Neuronal stem cell (in vitro differentiated cells): ENCODE measurements at regions not wholly inside any gene's neighbourhood (a gene's known extent, or its start where the extent isn't known, plus 50 kb on each side); places are given as distances from the start of the nearest gene placed in this dataset.
A peak's percentile ranks its signal among the peaks of the same experiment; 100 is the strongest.

Experiments used
- DNase-seq: peaks from one replicate; pipeline ENCODE4 v3.0.0-alpha.2; 2013; ENCODE audit warnings: low spot score
- H2AFZ ChIP-seq: one replicate; pipeline ENCODE4 v1.6.1; 2013; ENCODE audit warnings: mild to moderate bottlenecking, low read length, inconsistent platforms
- H2AK5ac ChIP-seq: 2 replicates; pipeline ENCODE4 v1.6.1; 2013; ENCODE audit warnings: low read depth, mild to moderate bottlenecking, inconsistent platforms, low read length, moderate library complexity, mixed read lengths
- H2BK120ac ChIP-seq: 2 replicates; pipeline ENCODE4 v1.6.1; 2013; ENCODE audit warnings: low read depth, mild to moderate bottlenecking, inconsistent platforms, low read length, moderate library complexity, mixed read lengths
- H2BK12ac ChIP-seq: one replicate; pipeline ENCODE4 v1.6.1; 2013; ENCODE audit warnings: low read length, inconsistent platforms
- H2BK15ac ChIP-seq: 2 replicates; pipeline ENCODE4 v1.6.1; 2013; ENCODE audit warnings: mild to moderate bottlenecking, low read length, inconsistent platforms, mixed read lengths
- H2BK5ac ChIP-seq: one replicate; pipeline ENCODE4 v1.6.1; 2013; ENCODE audit warnings: inconsistent platforms, mild to moderate bottlenecking, low read length, moderate library complexity
- H3K14ac ChIP-seq: one replicate; pipeline ENCODE4 v1.6.1; 2013; ENCODE audit warnings: low read length, inconsistent platforms
- H3K18ac ChIP-seq: 2 replicates; pipeline ENCODE4 v1.6.1; 2013; ENCODE audit warnings: low read length, inconsistent platforms
- H3K23ac ChIP-seq: 2 replicates; pipeline ENCODE4 v1.6.1; 2013; ENCODE audit warnings: low read depth, mild to moderate bottlenecking, mixed read lengths, low read length, inconsistent platforms; ENCODE audit not compliant: poor library complexity
- H3K27ac ChIP-seq: replicated peaks from 3 replicates; pipeline ENCODE4 v1.5.1; 2013; ENCODE audit warnings: low read length, inconsistent platforms
- H3K27me3 ChIP-seq, 3 experiments: 2 replicates each; pipeline ENCODE4 v1.6.1; 2013; ENCODE audit warnings: low read length in 3 of 3, mild to moderate bottlenecking in 2 of 3, inconsistent platforms in 1 of 3, low read depth in 1 of 3, mixed read lengths in 1 of 3, moderate library complexity in 1 of 3; ENCODE audit not compliant: control insufficient read depth in 3 of 3, insufficient read depth in 3 of 3
- H3K36me3 ChIP-seq, 2 donors: replicated peaks in 1 of 2; 2 replicates each; pipeline ENCODE4 v1.6.1; 2013; ENCODE audit warnings: low read length in 2 of 2; ENCODE audit not compliant: control insufficient read depth in 2 of 2, insufficient read depth in 2 of 2
- H3K4ac ChIP-seq: 2 replicates; pipeline ENCODE4 v1.6.1; 2013; ENCODE audit warnings: inconsistent platforms, mild to moderate bottlenecking, low read length, moderate library complexity
- H3K4me1 ChIP-seq, 2 donors: 1 replicate in 1 of 2; 2 replicates in 1 of 2; pipeline ENCODE4 v1.6.1; 2013; ENCODE audit warnings: low read length in 2 of 2, low read depth in 1 of 2; ENCODE audit not compliant: control insufficient read depth in 2 of 2, insufficient read depth in 1 of 2
- H3K4me2 ChIP-seq: one replicate; pipeline ENCODE4 v1.6.1; 2013; ENCODE audit warnings: mild to moderate bottlenecking, low read length, inconsistent platforms; ENCODE audit not compliant: insufficient read depth, poor library complexity, severe bottlenecking
- H3K4me3 ChIP-seq, 2 donors: 2 replicates each; pipeline ENCODE4 v1.5.1; 2013; ENCODE audit warnings: low read length in 2 of 2, mild to moderate bottlenecking in 2 of 2, inconsistent platforms in 1 of 2, moderate library complexity in 1 of 2
- H3K79me1 ChIP-seq: one replicate; pipeline ENCODE4 v1.6.1; 2013; ENCODE audit warnings: low read depth, mild to moderate bottlenecking, inconsistent platforms, low read length, moderate library complexity
- H3K9ac ChIP-seq: one replicate; pipeline ENCODE4 v1.6.1; 2013; ENCODE audit warnings: mild to moderate bottlenecking, low read depth, low read length, inconsistent platforms; ENCODE audit not compliant: poor library complexity
- H3K9me3 ChIP-seq, 2 donors: replicated peaks in 1 of 2; 2 replicates each; pipeline versions ENCODE3 to v1.6.1; 2013; ENCODE audit warnings: low read length in 2 of 2, mild to moderate bottlenecking in 2 of 2, inconsistent platforms in 1 of 2, low read depth in 1 of 2, mixed read lengths in 1 of 2, moderate library complexity in 1 of 2; ENCODE audit not compliant: control insufficient read depth in 2 of 2, insufficient read depth in 1 of 2
- H4K8ac ChIP-seq: one replicate; pipeline ENCODE4 v1.6.1; 2013; ENCODE audit warnings: low read depth, mild to moderate bottlenecking, inconsistent platforms, low read length, moderate library complexity
- H4K91ac ChIP-seq: one replicate; pipeline ENCODE4 v1.6.1; 2013; ENCODE audit warnings: low read length, low read depth, mild to moderate bottlenecking, inconsistent platforms; ENCODE audit not compliant: poor library complexity
- WGBS, 2 donors: extraction: QIAGEN DNeasy Blood & Tissue Kit; methylation state at CpG; one replicate each; pipeline ENCODE4 v1.1.7; 2013; ENCODE audit warnings: missing lambda C conversion rate in 2 of 2, mixed read lengths in 1 of 2; ENCODE audit not compliant: insufficient read length in 2 of 2, insufficient replicate concordance in 1 of 2; ENCODE audit errors: extremely low coverage in 2 of 2; 5-methylcytosine and 5-hydroxymethylcytosine counted together

- Histone ChIP-seq H3K9ac (no peak overlapping the region), H3K79me1 (peaks cover 8% of the 10 kb centered on the region), H4K8ac (no peak overlapping the region), H3K4me2 (no peak overlapping the region), H3K27ac (no peak overlapping the region), H2BK12ac (no peak overlapping the region), H3K4me3 (peak overlapping the region in 1 of 2 donors; percentile 13), H3K4ac (no peak overlapping the region), H3K4me1 (peaks cover 12 to 21% of the 10 kb centered on the region in 2 donors), H3K18ac (no peak overlapping the region), H3K9me3 (no peaks in the 10 kb centered on the region), H3K27me3 (no peaks in the 10 kb centered on the region), H3K36me3 (no peaks in the 10 kb centered on the region), H2BK120ac (no peak overlapping the region), H2AK5ac (no peak overlapping the region), H3K14ac (no peak overlapping the region), H4K91ac (no peak overlapping the region), H2AFZ (no peak overlapping the region), H2BK5ac (no peak overlapping the region), H3K23ac (no peak overlapping the region), H2BK15ac (no peak overlapping the region)
- no peak for DNase-seq
- WGBS, 2 donors = no CpG with 5 or more reads among the region's 1 CpG
Measured at GRCh38 chr6:56760842-56761241, 118.2 kb upstream of the DST start.

DNA sequence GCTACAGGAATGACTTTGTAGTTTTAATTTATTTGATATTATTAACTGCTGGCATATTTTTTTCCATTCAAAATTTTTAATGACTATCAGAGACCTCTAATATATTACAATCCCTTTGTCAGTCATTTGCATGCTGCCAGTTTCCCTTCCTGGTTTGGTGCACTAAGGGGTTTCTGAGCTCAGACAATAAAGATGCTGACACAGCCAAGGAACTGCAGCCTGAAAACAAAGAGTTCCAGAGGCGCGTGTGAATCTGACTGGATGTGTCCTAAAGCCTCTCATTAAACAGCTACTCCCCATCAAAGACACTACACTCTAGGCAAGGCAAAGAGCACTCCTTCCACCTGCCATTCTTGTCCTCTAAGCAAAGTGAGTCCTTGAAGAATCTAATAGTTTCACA, 116.8 kb upstream of the DST start:
- Histone ChIP-seq H4K91ac (no peak overlapping the region), H2BK12ac (no peak overlapping the region), H3K23ac (no peak overlapping the region), H2AFZ (no peak overlapping the region), H3K4me2 (no peak overlapping the region), H2AK5ac (no peak overlapping the region), H3K27me3 (no peaks in the 10 kb centered on the region), H3K4me1 (peaks cover 14 to 21% of the 10 kb centered on the region in 2 donors), H3K9ac (no peak overlapping the region), H4K8ac (no peak overlapping the region), H2BK5ac (no peak overlapping the region), H3K4ac (no peak overlapping the region), H3K4me3 (no peak overlapping the region), H3K27ac (no peak overlapping the region), H3K18ac (no peak overlapping the region), H3K14ac (no peak overlapping the region), H2BK15ac (no peak overlapping the region), H2BK120ac (no peak overlapping the region), H3K9me3 (no peaks in the 10 kb centered on the region), H3K36me3 (no peaks in the 10 kb centered on the region), H3K79me1 (peaks cover 6% of the 10 kb centered on the region)
- peak; percentile 67 for DNase-seq
- WGBS, 2 donors = no CpG with 5 or more reads among the region's 2 CpGs

GRCh38 chr6:56758553-56758952, 115.9 kb upstream of the DST start:
- H3K27ac ChIP-seq = no peak overlapping the region
- H3K14ac ChIP-seq = no peak overlapping the region

GRCh38 chr6:56758120-56758519, 115.4 kb upstream of the DST start:
- H3K4me1 ChIP-seq = peaks cover 14 to 21% of the 10 kb centered on the region in 2 donors

More at GRCh38 chr6:56758553-56758952, 115.9 kb upstream of the DST start:
- Histone ChIP-seq H2BK120ac (no peak overlapping the region), H3K27me3 (no peaks in the 10 kb centered on the region), H3K4me2 (no peak overlapping the region), H3K4ac (no peak overlapping the region), H3K36me3 (no peaks in the 10 kb centered on the region), H3K4me1 (peaks cover 14 to 21% of the 10 kb centered on the region in 2 donors), H2AFZ (no peak overlapping the region), H3K79me1 (peaks cover 4% of the 10 kb centered on the region), H3K18ac (peak overlapping the region; percentile 4), H2AK5ac (no peak overlapping the region), H2BK12ac (no peak overlapping the region), H3K23ac (no peak overlapping the region), H2BK15ac (no peak overlapping the region), H3K9ac (no peak overlapping the region), H2BK5ac (no peak overlapping the region), H4K91ac (no peak overlapping the region), H4K8ac (no peak overlapping the region), H3K4me3 (no peak overlapping the region), H3K9me3 (no peaks in the 10 kb centered on the region)
- DNase-seq = no peak
- WGBS, 2 donors = no CpG with 5 or more reads among the region's 2 CpGs

More at GRCh38 chr6:56758120-56758519, 115.4 kb upstream of the DST start:
- Histone ChIP-seq H3K4me3 (no peak overlapping the region), H3K9me3 (no peaks in the 10 kb centered on the region), H2BK15ac (no peak overlapping the region), H2BK12ac (no peak overlapping the region), H3K9ac (no peak overlapping the region), H3K23ac (no peak overlapping the region), H2BK5ac (no peak overlapping the region), H3K4ac (no peak overlapping the region), H3K27ac (no peak overlapping the region), H3K36me3 (no peaks in the 10 kb centered on the region), H3K14ac (no peak overlapping the region), H4K8ac (no peak overlapping the region), H3K27me3 (no peaks in the 10 kb centered on the region), H2AK5ac (no peak overlapping the region), H2BK120ac (no peak overlapping the region), H4K91ac (no peak overlapping the region), H3K18ac (no peak overlapping the region), H3K79me1 (peaks cover 4% of the 10 kb centered on the region), H2AFZ (no peak overlapping the region), H3K4me2 (no peak overlapping the region)
- DNase-seq = no peak
